MM.1S (cell line): ENCODE measurements at regions not wholly inside any gene's neighbourhood (a gene's known extent, or its start where the extent isn't known, plus 50 kb on each side); places are given as distances from the start of the nearest gene placed in this dataset.
"Not testable (repeated sequence)": the region's sequence is repeated elsewhere in the genome, so short reads cannot be mapped to it uniquely, and the experiment has no call there.

Source experiments
- DNase-seq: peaks from one replicate; pipeline ENCODE4 v3.0.0-alpha.2; 2015
- H2AFZ ChIP-seq: fragments of 300-600 bp; sonication (generic); 2 replicates; pipeline ENCODE4 v1.6.0; 2016; ENCODE audit warnings: antibody characterized with exemption, low read length
- H3F3A ChIP-seq: fragments of 300-600 bp; sonication (generic); 2 replicates; pipeline ENCODE4 v1.6.1; 2016; ENCODE audit warnings: mild to moderate bottlenecking, antibody characterized with exemption, low read length, moderate library complexity, mixed read lengths; ENCODE audit not compliant: insufficient read depth
- H3K27ac ChIP-seq: fragments of 300-600 bp; sonication (generic); 2 replicates; pipeline ENCODE4 v1.5.1; 2016; ENCODE audit warnings: mild to moderate bottlenecking, low read length
- H3K27me3 ChIP-seq: fragments of 300-600 bp; sonication (generic); replicated peaks from 2 replicates; pipeline ENCODE4 v1.6.0; 2016; ENCODE audit warnings: low read length; ENCODE audit not compliant: insufficient read depth
- H3K36me3 ChIP-seq: fragments of 300-600 bp; sonication (generic); replicated peaks from 2 replicates; pipeline ENCODE4 v1.6.1; 2016; ENCODE audit warnings: mild to moderate bottlenecking, low read length, mixed read lengths; ENCODE audit not compliant: insufficient read depth
- H3K4me1 ChIP-seq: fragments of 300-600 bp; sonication (generic); 2 replicates; pipeline ENCODE4 v1.6.1; 2016; ENCODE audit warnings: low read length, mixed read lengths
- H3K4me2 ChIP-seq: fragments of 300-600 bp; sonication (generic); 2 replicates; pipeline ENCODE4 v1.6.0; 2016; ENCODE audit warnings: low read depth, low read length
- H3K4me3 ChIP-seq: fragments of 300-600 bp; sonication (generic); 2 replicates; pipeline ENCODE4 v1.5.1; 2016; ENCODE audit warnings: low read length, mixed read lengths
- H3K79me2 ChIP-seq: fragments of 300-600 bp; sonication (generic); 2 replicates; pipeline ENCODE4 v1.6.1; 2016; ENCODE audit warnings: mixed run types, low read length, mixed read lengths
- H3K9ac ChIP-seq: fragments of 300-600 bp; sonication (generic); 2 replicates; pipeline ENCODE4 v1.6.1; 2016; ENCODE audit warnings: low read length, mixed read lengths
- H3K9me2 ChIP-seq: fragments of 300-600 bp; sonication (generic); replicated peaks from 2 replicates; pipeline ENCODE4 v1.6.1; 2016; ENCODE audit warnings: mild to moderate bottlenecking, low read length, mixed read lengths; ENCODE audit not compliant: insufficient read depth
- H3K9me3 ChIP-seq: fragments of 300-600 bp; sonication (generic); replicated peaks from 2 replicates; pipeline ENCODE4 v1.6.1; 2016; ENCODE audit warnings: mild to moderate bottlenecking, low read length, mixed read lengths; ENCODE audit not compliant: insufficient read depth
- H4K20me1 ChIP-seq: fragments of 300-600 bp; sonication (generic); 2 replicates; pipeline ENCODE4 v1.6.1; 2016; ENCODE audit warnings: mild to moderate bottlenecking, low read length, moderate library complexity, mixed read lengths; ENCODE audit not compliant: insufficient read depth
- EZH2 ChIP-seq: fragments of 300-600 bp; sonication (generic); optimal IDR thresholded peaks from 2 replicates; pipeline ENCODE3; 2017; ENCODE audit warnings: low read depth, mild to moderate bottlenecking, antibody characterized with exemption, low read length, mixed read lengths
- EZH2phosphoT487 ChIP-seq: fragments of 300-600 bp; sonication (generic); IDR thresholded peaks from 2 replicates; pipeline ENCODE4 v1.6.1; 2018; ENCODE audit warnings: antibody characterized with exemption, low read length
- TF ChIP-seq, protein P1 (sequence below): fragments of 300-600 bp; sonication (generic); IDR thresholded peaks from 2 replicates; pipeline ENCODE4 v1.5.1; 2016; ENCODE audit warnings: antibody characterized with exemption, low read length, mixed read lengths

GRCh38 chr4:186392017-186392416, 126.0 kb downstream of the F11 start:
- Histone ChIP-seq H3F3A (no peaks in the 10 kb centered on the region), H3K27me3 (no peaks in the 10 kb centered on the region), H3K4me2 (no peak overlapping the region), H3K4me1 (no peaks in the 10 kb centered on the region), H3K79me2 (no peaks in the 10 kb centered on the region), H2AFZ (no peak overlapping the region), H3K9ac (no peak overlapping the region), H3K27ac (no peak overlapping the region), H3K9me2 (no peaks in the 10 kb centered on the region), H4K20me1 (no peaks in the 10 kb centered on the region), H3K4me3 (no peak overlapping the region), H3K9me3 (no peaks in the 10 kb centered on the region), H3K36me3 (no peaks in the 10 kb centered on the region)
- TF ChIP-seq EZH2phosphoT487: no peak
- TF ChIP-seq, protein P1, sequence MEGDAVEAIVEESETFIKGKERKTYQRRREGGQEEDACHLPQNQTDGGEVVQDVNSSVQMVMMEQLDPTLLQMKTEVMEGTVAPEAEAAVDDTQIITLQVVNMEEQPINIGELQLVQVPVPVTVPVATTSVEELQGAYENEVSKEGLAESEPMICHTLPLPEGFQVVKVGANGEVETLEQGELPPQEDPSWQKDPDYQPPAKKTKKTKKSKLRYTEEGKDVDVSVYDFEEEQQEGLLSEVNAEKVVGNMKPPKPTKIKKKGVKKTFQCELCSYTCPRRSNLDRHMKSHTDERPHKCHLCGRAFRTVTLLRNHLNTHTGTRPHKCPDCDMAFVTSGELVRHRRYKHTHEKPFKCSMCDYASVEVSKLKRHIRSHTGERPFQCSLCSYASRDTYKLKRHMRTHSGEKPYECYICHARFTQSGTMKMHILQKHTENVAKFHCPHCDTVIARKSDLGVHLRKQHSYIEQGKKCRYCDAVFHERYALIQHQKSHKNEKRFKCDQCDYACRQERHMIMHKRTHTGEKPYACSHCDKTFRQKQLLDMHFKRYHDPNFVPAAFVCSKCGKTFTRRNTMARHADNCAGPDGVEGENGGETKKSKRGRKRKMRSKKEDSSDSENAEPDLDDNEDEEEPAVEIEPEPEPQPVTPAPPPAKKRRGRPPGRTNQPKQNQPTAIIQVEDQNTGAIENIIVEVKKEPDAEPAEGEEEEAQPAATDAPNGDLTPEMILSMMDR: no peak
- TF ChIP-seq EZH2: no peak
- DNase-seq: no peak

GRCh38 chr4:186384328-186384727, 118.3 kb downstream of the F11 start:
- H3K36me3 ChIP-seq, H3K9ac ChIP-seq, H3K4me3 ChIP-seq, H3F3A ChIP-seq, H4K20me1 ChIP-seq, H3K9me3 ChIP-seq, H3K9me2 ChIP-seq, H3K27me3 ChIP-seq, H3K79me2 ChIP-seq: not testable (repeated sequence)
- Histone ChIP-seq H3K27ac (peak overlapping the region; percentile 27; the same call in 1 of the 2 replicates), H3K4me2 (peak overlapping the region; percentile 34; the same call in 1 of the 2 replicates), H3K4me1 (peaks cover 13% of the 10 kb centered on the region), H2AFZ (peak overlapping the region; percentile 58; the same call in 1 of the 2 replicates)
- peak; percentile 84 for DNase-seq

GRCh38 chr4:186368281-186368680, 102.3 kb downstream of the F11 start:
- Histone ChIP-seq H3K36me3 (no peaks in the 10 kb centered on the region), H4K20me1 (no peaks in the 10 kb centered on the region), H3K27me3 (no peaks in the 10 kb centered on the region), H3K4me3 (no peak overlapping the region), H3K79me2 (no peaks in the 10 kb centered on the region), H3K4me2 (no peak overlapping the region), H3K9me2 (no peaks in the 10 kb centered on the region), H3K4me1 (no peaks in the 10 kb centered on the region), H3K9me3 (no peaks in the 10 kb centered on the region), H3K27ac (no peak overlapping the region), H3K9ac (no peak overlapping the region), H3F3A (no peaks in the 10 kb centered on the region), H2AFZ (no peak overlapping the region)
- no peak for DNase-seq
- TF ChIP-seq, protein P1: no peak
- TF ChIP-seq EZH2phosphoT487: no peak
- no peak for TF ChIP-seq EZH2

DNA sequence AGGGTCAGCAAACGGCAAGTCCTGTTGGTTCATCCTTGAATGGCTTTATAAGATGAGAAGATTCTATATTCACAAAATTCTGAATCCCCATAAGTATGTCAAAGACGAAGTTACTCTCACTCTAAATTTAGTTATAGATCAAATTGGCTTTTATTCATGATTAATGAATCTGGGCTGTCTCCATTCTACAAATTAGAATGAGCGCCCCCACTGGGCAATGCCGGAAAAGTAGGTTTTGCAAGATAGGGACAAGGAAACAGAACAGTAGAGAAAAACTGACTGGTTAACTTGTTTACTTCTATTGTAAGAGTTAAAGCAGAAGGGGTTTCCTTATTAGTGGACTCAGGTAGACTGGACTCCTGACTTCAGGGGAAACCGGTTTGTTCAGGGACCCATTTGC, 100.3 kb downstream of the F11 start:
- Histone ChIP-seq H3K79me2 (no peaks in the 10 kb centered on the region), H3K27me3 (no peaks in the 10 kb centered on the region), H2AFZ (no peak overlapping the region), H3K27ac (no peak overlapping the region), H4K20me1 (no peaks in the 10 kb centered on the region), H3K9ac (no peak overlapping the region), H3K4me3 (no peak overlapping the region), H3K9me3 (no peaks in the 10 kb centered on the region), H3K36me3 (no peaks in the 10 kb centered on the region), H3F3A (no peaks in the 10 kb centered on the region), H3K9me2 (no peaks in the 10 kb centered on the region), H3K4me1 (no peaks in the 10 kb centered on the region), H3K4me2 (no peak overlapping the region)
- TF ChIP-seq EZH2phosphoT487 (no peak), EZH2 (no peak)
- TF ChIP-seq, protein P1: no peak
- DNase-seq: no peak

GRCh38 chr4:186363038-186363437, 97.0 kb downstream of the F11 start:
- not testable (repeated sequence) for H3K4me3 ChIP-seq, H3K9me2 ChIP-seq, H2AFZ ChIP-seq, H4K20me1 ChIP-seq, H3K27me3 ChIP-seq, H3K4me1 ChIP-seq, H3K79me2 ChIP-seq, H3F3A ChIP-seq, DNase-seq, H3K36me3 ChIP-seq, H3K9me3 ChIP-seq, H3K9ac ChIP-seq, H3K27ac ChIP-seq, H3K4me2 ChIP-seq
